Activated CD8-positive, alpha-beta memory T cell treated with anti-CD3 and anti-CD28 coated beads for 36 hours (primary cell): ENCODE measurements at regions not wholly inside any gene's neighbourhood (a gene's known extent, or its start where the extent isn't known, plus 50 kb on each side); places are given as distances from the start of the nearest gene placed in this dataset.
"Not testable (repeated sequence)": the region's sequence is repeated elsewhere in the genome, so short reads cannot be mapped to it uniquely, and the experiment has no call there.

Source experiments
- CTCF ChIA-PET: fragments of 350-600 bp; sonication (Branson Sonifier 250); formaldehyde crosslinking; loops from one replicate; lab custom pipeline; 2021; ENCODE audit warnings: antibody characterized with exemption; lab: Charles Lee
- POLR2A ChIA-PET: fragments of 350-600 bp; sonication (Branson Sonifier 250); formaldehyde crosslinking; loops from one replicate; lab custom pipeline; 2021; ENCODE audit warnings: antibody characterized with exemption; lab: Charles Lee

- ChIA-PET POLR2A (no interaction called here), CTCF (no interaction called here)
Measured at GRCh38 chr5:35561396-35561795, 56.3 kb upstream of the SPEF2 start.

- POLR2A ChIA-PET: no interaction called here
- CTCF ChIA-PET: no interaction called here
Measured at GRCh38 chr5:35557748-35558147, 59.9 kb upstream of the SPEF2 start.

GRCh38 chr5:35557199-35557598, 60.5 kb upstream of the SPEF2 start:
- CTCF ChIA-PET: no interaction called here
- POLR2A ChIA-PET: no interaction called here

GRCh38 chr5:35554016-35554415, 63.6 kb upstream of the SPEF2 start:
- ChIA-PET POLR2A (no interaction called here), CTCF (no interaction called here)

GRCh38 chr5:35545190-35545589, 72.5 kb upstream of the SPEF2 start:
- ChIA-PET POLR2A (no interaction called here), CTCF (no interaction called here)

GRCh38 chr5:35543408-35543807, 74.3 kb upstream of the SPEF2 start:
- CTCF ChIA-PET: no interaction called here
- POLR2A ChIA-PET: no interaction called here

- ChIA-PET POLR2A (no interaction called here), CTCF (no interaction called here)
Measured at GRCh38 chr5:35540002-35540401, 77.7 kb upstream of the SPEF2 start.

GRCh38 chr5:35538198-35538931, 79.3 kb upstream of the SPEF2 start:
- POLR2A ChIA-PET: no interaction called here
- CTCF ChIA-PET: interaction anchor here (0.7 kb wide), 1 partner anchor 1758 kb away, joined by 3 read pairs; no protein-coding TSS in a partner anchor

GRCh38 chr5:35533156-35533555, 84.5 kb upstream of the SPEF2 start:
- POLR2A ChIA-PET: no interaction called here
- CTCF ChIA-PET: no interaction called here

- CTCF ChIA-PET, POLR2A ChIA-PET: not testable (repeated sequence)
Measured at GRCh38 chr5:35531553-35531952, 86.1 kb upstream of the SPEF2 start.

- CTCF ChIA-PET: no interaction called here
- POLR2A ChIA-PET: no interaction called here
Measured at GRCh38 chr5:35518104-35518503, 99.6 kb upstream of the SPEF2 start.

GRCh38 chr5:35516271-35516670, 101.4 kb upstream of the SPEF2 start:
- POLR2A ChIA-PET: no interaction called here
- CTCF ChIA-PET: no interaction called here

- ChIA-PET POLR2A (no interaction called here), CTCF (no interaction called here)
Measured at GRCh38 chr5:35513612-35514011, 104.1 kb upstream of the SPEF2 start.

- CTCF ChIA-PET: no interaction called here
Measured at GRCh38 chr5:35502206-35502605, 115.5 kb upstream of the SPEF2 start.

GRCh38 chr5:35488791-35489190, 128.9 kb upstream of the SPEF2 start:
- POLR2A ChIA-PET: no interaction called here
- CTCF ChIA-PET: no interaction called here

More at GRCh38 chr5:35502206-35502605, 115.5 kb upstream of the SPEF2 start:
- POLR2A ChIA-PET: no interaction called here

GRCh38 chr5:35488055-35488454, 129.6 kb upstream of the SPEF2 start:
- ChIA-PET POLR2A (no interaction called here), CTCF (no interaction called here)

GRCh38 chr5:35487233-35488025, 130.2 kb upstream of the SPEF2 start:
- ChIA-PET POLR2A (no interaction called here), CTCF (no interaction called here)

GRCh38 chr5:35485487-35485886, 132.2 kb upstream of the SPEF2 start:
- ChIA-PET POLR2A (no interaction called here), CTCF (no interaction called here)

- CTCF ChIA-PET: no interaction called here
Measured at GRCh38 chr5:35484241-35484640, 133.4 kb upstream of the SPEF2 start.

GRCh38 chr5:35483780-35484179, 133.9 kb upstream of the SPEF2 start:
- CTCF ChIA-PET: no interaction called here
- POLR2A ChIA-PET: no interaction called here

More at GRCh38 chr5:35484241-35484640, 133.4 kb upstream of the SPEF2 start:
- POLR2A ChIA-PET: no interaction called here

GRCh38 chr5:35483191-35483590, 134.5 kb upstream of the SPEF2 start:
- POLR2A ChIA-PET: no interaction called here
- CTCF ChIA-PET: no interaction called here
